K562 (cell line): ENCODE measurements at regions not wholly inside any gene's neighbourhood (a gene's known extent, or its start where the extent isn't known, plus 50 kb on each side); places are given as distances from the start of the nearest gene placed in this dataset.
A peak's percentile ranks its signal among the peaks of the same experiment; 100 is the strongest.

ENCODE experiments used
- ATAC-seq: fragments of 200-7000 bp; cut with Tn5 transposase; 3 replicates; pipeline ENCODE4 v1.9.1; 2020; ENCODE audit warnings: moderate library complexity
- BruUV-seq: library from RNA; stranded (reverse); fragments of 400-500 nt; replicated peaks from 2 replicates; lab custom pipeline; 2021; lab: Mats Ljungman, UMichigan
- CTCF ChIA-PET: fragments of 300-600 bp; formaldehyde crosslinking; extraction: SDS; loops from one replicate; lab custom pipeline; 2021; ENCODE audit warnings: low intra/inter-chr PET ratio; lab: Yijun Ruan, JAX
- POLR2A ChIA-PET: fragments of 300-600, 350-650 bp; sonication (Branson Sonifier 250); formaldehyde crosslinking; extraction: SDS; loops from one replicate; lab custom pipeline; 2021; ENCODE audit warnings: antibody characterized with exemption, inconsistent platforms; lab: Yijun Ruan, JAX
- DNase-seq, 4 experiments: peaks; one replicate each; pipeline versions ENCODE4 v3.0.0 to v3.0.0-alpha.2; 2011 to 2018; ENCODE audit warnings: low spot score in 3 of 4, mixed read lengths in 3 of 4; ENCODE audit errors: extremely low read depth in 1 of 4
- FAIRE-seq: peaks from 2 replicates; lab custom pipeline; 2011; peaks lifted over from hg19 to GRCh38; lab: Jason Lieb, UNC
- H2AFZ ChIP-seq: 2 replicates; pipeline ENCODE4 v1.6.0; 2011; ENCODE audit warnings: low read depth, low read length, control low read depth, inconsistent platforms
- H3K27ac ChIP-seq: fragments of 200-600 bp; 3 replicates; pipeline ENCODE4 v1.8.0; 2011; ENCODE audit warnings: low read depth, mild to moderate bottlenecking, control low read depth, inconsistent platforms, low read length, moderate library complexity, mixed read lengths; ENCODE audit errors: extremely low read depth
- H3K27me3 ChIP-seq, 2 experiments: fragments of 300-600 bp in 1 of 2; 2 replicates in 1 of 2; 3 replicates in 1 of 2; pipeline versions ENCODE4 v1.6.0 to v1.8.0; 2011; ENCODE audit warnings: inconsistent platforms in 2 of 2, low read length in 2 of 2, mild to moderate bottlenecking in 1 of 2, mixed read lengths in 1 of 2, moderate library complexity in 1 of 2; ENCODE audit not compliant: control insufficient read depth in 2 of 2, insufficient read depth in 2 of 2
- H3K36me3 ChIP-seq: fragments of 300-600 bp; 3 replicates; pipeline ENCODE4 v1.8.0; 2011; ENCODE audit warnings: mild to moderate bottlenecking, low read length, inconsistent platforms; ENCODE audit not compliant: control insufficient read depth, insufficient read depth
- H3K4me1 ChIP-seq, 2 experiments: fragments of 200-600 bp in 1 of 2; replicated peaks in 1 of 2; 2 replicates in 1 of 2; 3 replicates in 1 of 2; pipeline versions ENCODE4 v1.5.1 to v1.8.0; 2011; ENCODE audit warnings: inconsistent platforms in 2 of 2, low read length in 2 of 2, mild to moderate bottlenecking in 1 of 2, mixed read lengths in 1 of 2, moderate library complexity in 1 of 2; ENCODE audit not compliant: control insufficient read depth in 2 of 2, insufficient read depth in 2 of 2
- H3K4me2 ChIP-seq: 2 replicates; pipeline ENCODE4 v1.6.1; 2011; ENCODE audit warnings: low read length, control low read depth, inconsistent platforms, mixed read lengths; ENCODE audit not compliant: insufficient read depth
- H3K4me3 ChIP-seq: fragments of 200-600 bp; sonication (generic), shearing (Covaris generic); 2 replicates; pipeline ENCODE4 v1.5.1; 2016; ENCODE audit warnings: control low read depth, inconsistent platforms
- H3K79me2 ChIP-seq: fragments of 200-600 bp; 3 replicates; pipeline ENCODE4 v1.8.0; 2011; ENCODE audit warnings: low read length, inconsistent platforms; ENCODE audit not compliant: control insufficient read depth, insufficient read depth
- H3K9ac ChIP-seq, 2 experiments: 2 replicates each; pipeline versions ENCODE4 v1.6.0 to v1.6.1; 2011; ENCODE audit warnings: low read depth in 2 of 2, low read length in 2 of 2, control low read depth in 1 of 2, inconsistent platforms in 1 of 2, mild to moderate bottlenecking in 1 of 2, mixed read lengths in 1 of 2; ENCODE audit not compliant: insufficient read depth in 1 of 2
- H3K9me1 ChIP-seq: one replicate; pipeline ENCODE4 v1.6.0; 2011; ENCODE audit warnings: inconsistent platforms, mild to moderate bottlenecking, low read length, moderate library complexity; ENCODE audit not compliant: control insufficient read depth, insufficient read depth
- H3K9me3 ChIP-seq: replicated peaks from 2 replicates; pipeline ENCODE4 v1.5.1; 2011; ENCODE audit warnings: low read depth, low read length, inconsistent platforms; ENCODE audit not compliant: control insufficient read depth, insufficient read depth
- H4K20me1 ChIP-seq: replicated peaks from 2 replicates; pipeline ENCODE4 v1.6.1; 2011; ENCODE audit warnings: low read length, inconsistent platforms, mixed read lengths; ENCODE audit not compliant: control insufficient read depth, insufficient read depth
- FOXA3 ChIP-seq, 2 experiments: fragments of 450-650 bp in 1 of 2; sonication (generic) in 1 of 2; formaldehyde crosslinking; IDR thresholded peaks in 1 of 2; conservative IDR thresholded peaks in 1 of 2; 2 replicates each; pipeline versions ENCODE4 v1.4.0 to v1.8.0; 2020 to 2022; ENCODE audit warnings: mild to moderate bottlenecking in 2 of 2, missing genetic modification reagents in 1 of 2
- FOXK1 ChIP-seq: sonication (generic); formaldehyde crosslinking; IDR thresholded peaks from 2 replicates; pipeline ENCODE4 v1.8.0; 2022; ENCODE audit warnings: missing genetic modification reagents, mild to moderate bottlenecking, borderline replicate concordance
- GATAD2A ChIP-seq: fragments of 450-650 bp; IDR thresholded peaks from 2 replicates; pipeline ENCODE4 v1.6.1; 2017
- NFIC ChIP-seq: fragments of 450-650 bp; IDR thresholded peaks from 2 replicates; pipeline ENCODE4 v1.6.1; 2017; ENCODE audit warnings: mild to moderate bottlenecking, inconsistent platforms
- NRF1 ChIP-seq, 2 experiments: fragments of 450-650 bp; IDR thresholded peaks in 1 of 2; conservative IDR thresholded peaks in 1 of 2; 2 replicates each; pipeline ENCODE4 v1.6.1; 2014; ENCODE audit warnings: mild to moderate bottlenecking in 2 of 2
- SMC3 ChIP-seq: conservative IDR thresholded peaks from 2 replicates; pipeline ENCODE4 v1.6.1; 2011; ENCODE audit warnings: low read depth, low read length, improper control_type of control experiment; ENCODE audit not compliant: insufficient read depth
- ZBTB8A ChIP-seq: fragments of 450-650 bp; IDR thresholded peaks from 2 replicates; pipeline ENCODE4 v1.6.1; 2018; ENCODE audit warnings: mild to moderate bottlenecking, moderate library complexity; ENCODE audit not compliant: partially characterized antibody
- ZNF133 ChIP-seq: fragments of 250-450 bp; sonication (Bioruptor Pico); IDR thresholded peaks from 2 replicates; pipeline ENCODE4 v1.4.0; 2020; ENCODE audit warnings: mild to moderate bottlenecking
- ZNF217 ChIP-seq: sonication (generic); formaldehyde crosslinking; IDR thresholded peaks from 2 replicates; pipeline ENCODE4 v1.8.0; 2022; ENCODE audit warnings: mild to moderate bottlenecking, missing genetic modification reagents
- WGBS: fragments of 100-300 bp; shearing (Covaris generic); methylation state at CpG from one replicate; pipeline ENCODE4 v1.1.6; 2016; ENCODE audit warnings: low coverage, mixed read lengths; ENCODE audit not compliant: insufficient coverage; ENCODE audit errors: missing lambda C conversion rate; 5-methylcytosine and 5-hydroxymethylcytosine counted together
- in situ Hi-C: fragments of 300-500 bp; cut with MboI; formaldehyde crosslinking; loops from 4 replicates; pipeline ENCODE4 v1.15.0; 2018; ENCODE audit warnings: inconsistent platforms, mixed read lengths
- intact Hi-C: fragments of 100-400 bp; cut with micrococcal nuclease; formaldehyde crosslinking; loops from 2 replicates; pipeline ENCODE4 v1.14.2; 2022
- TF ChIP-seq, protein P1 (sequence below): fragments of 250-450 bp; sonication (Bioruptor Pico); IDR thresholded peaks from 2 replicates; pipeline ENCODE4 v1.4.0; 2020
- TF ChIP-seq, protein P2 (sequence below): fragments of 250-450 bp; sonication (Bioruptor Pico); IDR thresholded peaks from 2 replicates; pipeline ENCODE4 v1.5.0; 2022; ENCODE audit warnings: mild to moderate bottlenecking
- TF ChIP-seq, protein P3 (sequence below): fragments of 200-400 bp; formaldehyde crosslinking; IDR thresholded peaks from 2 replicates; pipeline ENCODE4 v1.6.1; 2017; ENCODE audit warnings: mild to moderate bottlenecking, low read depth, low read length, moderate library complexity

DNA sequence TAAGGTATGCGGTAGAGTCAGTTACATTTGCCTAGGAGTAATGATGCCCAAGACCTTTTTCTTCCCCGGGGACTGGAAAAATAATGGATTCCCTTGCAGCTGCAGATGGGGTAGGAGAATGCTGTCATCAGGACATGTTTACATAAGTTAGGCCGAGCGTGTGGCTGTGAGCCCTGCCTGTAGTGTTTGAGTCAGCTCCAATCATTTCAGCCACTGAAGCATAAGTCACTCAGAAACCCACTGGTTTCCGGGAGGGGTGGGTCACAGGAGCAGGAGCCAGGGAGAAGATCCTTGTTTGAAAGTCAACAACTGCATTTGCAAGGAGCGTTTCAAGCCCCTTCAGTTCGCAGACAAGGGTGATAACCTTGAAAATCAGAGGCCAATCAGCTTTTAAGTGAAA lies 562.3 kb downstream of the MCTP2 start (continued):
- TF ChIP-seq, protein P1, sequence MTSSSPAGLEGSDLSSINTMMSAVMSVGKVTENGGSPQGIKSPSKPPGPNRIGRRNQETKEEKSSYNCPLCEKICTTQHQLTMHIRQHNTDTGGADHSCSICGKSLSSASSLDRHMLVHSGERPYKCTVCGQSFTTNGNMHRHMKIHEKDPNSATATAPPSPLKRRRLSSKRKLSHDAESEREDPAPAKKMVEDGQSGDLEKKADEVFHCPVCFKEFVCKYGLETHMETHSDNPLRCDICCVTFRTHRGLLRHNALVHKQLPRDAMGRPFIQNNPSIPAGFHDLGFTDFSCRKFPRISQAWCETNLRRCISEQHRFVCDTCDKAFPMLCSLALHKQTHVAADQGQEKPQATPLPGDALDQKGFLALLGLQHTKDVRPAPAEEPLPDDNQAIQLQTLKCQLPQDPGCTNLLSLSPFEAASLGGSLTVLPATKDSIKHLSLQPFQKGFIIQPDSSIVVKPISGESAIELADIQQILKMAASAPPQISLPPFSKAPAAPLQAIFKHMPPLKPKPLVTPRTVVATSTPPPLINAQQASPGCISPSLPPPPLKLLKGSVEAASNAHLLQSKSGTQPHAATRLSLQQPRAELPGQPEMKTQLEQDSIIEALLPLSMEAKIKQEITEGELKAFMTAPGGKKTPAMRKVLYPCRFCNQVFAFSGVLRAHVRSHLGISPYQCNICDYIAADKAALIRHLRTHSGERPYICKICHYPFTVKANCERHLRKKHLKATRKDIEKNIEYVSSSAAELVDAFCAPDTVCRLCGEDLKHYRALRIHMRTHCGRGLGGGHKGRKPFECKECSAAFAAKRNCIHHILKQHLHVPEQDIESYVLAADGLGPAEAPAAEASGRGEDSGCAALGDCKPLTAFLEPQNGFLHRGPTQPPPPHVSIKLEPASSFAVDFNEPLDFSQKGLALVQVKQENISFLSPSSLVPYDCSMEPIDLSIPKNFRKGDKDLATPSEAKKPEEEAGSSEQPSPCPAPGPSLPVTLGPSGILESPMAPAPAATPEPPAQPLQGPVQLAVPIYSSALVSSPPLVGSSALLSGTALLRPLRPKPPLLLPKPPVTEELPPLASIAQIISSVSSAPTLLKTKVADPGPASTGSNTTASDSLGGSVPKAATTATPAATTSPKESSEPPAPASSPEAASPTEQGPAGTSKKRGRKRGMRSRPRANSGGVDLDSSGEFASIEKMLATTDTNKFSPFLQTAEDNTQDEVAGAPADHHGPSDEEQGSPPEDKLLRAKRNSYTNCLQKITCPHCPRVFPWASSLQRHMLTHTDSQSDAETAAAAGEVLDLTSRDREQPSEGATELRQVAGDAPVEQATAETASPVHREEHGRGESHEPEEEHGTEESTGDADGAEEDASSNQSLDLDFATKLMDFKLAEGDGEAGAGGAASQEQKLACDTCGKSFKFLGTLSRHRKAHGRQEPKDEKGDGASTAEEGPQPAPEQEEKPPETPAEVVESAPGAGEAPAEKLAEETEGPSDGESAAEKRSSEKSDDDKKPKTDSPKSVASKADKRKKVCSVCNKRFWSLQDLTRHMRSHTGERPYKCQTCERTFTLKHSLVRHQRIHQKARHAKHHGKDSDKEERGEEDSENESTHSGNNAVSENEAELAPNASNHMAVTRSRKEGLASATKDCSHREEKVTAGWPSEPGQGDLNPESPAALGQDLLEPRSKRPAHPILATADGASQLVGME (CRISPR knock-in tag): no peak
- TF ChIP-seq NRF1 (conservative IDR thresholded peaks at IDR 0.05 in 1 of 2, IDR thresholded peaks at IDR 0.05 in 1 of 2) (no peak), FOXA3 (CRISPR knock-in tag; conservative IDR thresholded peaks at IDR 0.05 in 1 of 2, IDR thresholded peaks at IDR 0.05 in 1 of 2) (peak in 1 of 2 experiments; percentile 39; a peak in 1 of 4 replicates)

DNA sequence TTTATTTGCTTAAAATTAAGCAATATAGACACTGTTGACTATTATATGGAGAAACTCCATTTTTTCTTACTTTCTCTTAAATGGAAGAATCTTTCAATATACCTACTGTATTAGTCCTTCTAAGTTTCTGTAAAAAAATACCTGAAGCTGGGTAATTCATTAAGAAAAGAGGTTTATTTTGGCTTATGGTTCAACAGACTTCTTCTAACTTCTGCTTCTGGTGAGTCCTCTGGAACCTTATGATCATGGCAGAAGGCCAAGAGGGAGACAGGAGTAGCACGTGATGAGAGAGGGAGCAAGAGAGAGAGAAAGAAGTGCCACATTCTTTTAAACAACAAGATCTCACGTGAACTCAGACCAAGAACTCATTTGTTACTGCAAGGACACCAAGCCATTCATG lies 573.3 kb downstream of the MCTP2 start:
- in situ Hi-C loops: no loop called here
- Histone ChIP-seq H3K9ac (no peak overlapping the region), H3K79me2 (no peaks in the 10 kb centered on the region), H3K4me2 (no peak overlapping the region), H3K27ac (no peak overlapping the region), H3K27me3 (peaks cover 2 to 3% of the 10 kb centered on the region in 2 experiments; a peak in 2 of 5 replicates), H4K20me1 (no peaks in the 10 kb centered on the region), H3K4me3 (no peak overlapping the region), H3K36me3 (no peaks in the 10 kb centered on the region), H3K9me3 (no peaks in the 10 kb centered on the region; the same call in 1 of the 2 replicates), H2AFZ (no peak overlapping the region), H3K9me1 (no peaks in the 10 kb centered on the region), H3K4me1 (no peaks in the 10 kb centered on the region)
- 0% methylated on average over 2 of the region's 2 CpGs for WGBS
- ChIA-PET CTCF (no interaction called here), POLR2A (no interaction called here)
- DNase-seq (no peak), ATAC-seq (no peak), FAIRE-seq (no peak)
- no TSS peak for BruUV-seq
- intact Hi-C loops: no loop called here
- TF ChIP-seq SMC3 (no peak), ZBTB8A (no peak), ZNF217 (no peak), FOXK1 (CRISPR knock-in tag) (no peak), GATAD2A (no peak), NFIC (peak; percentile 48), ZNF133 (CRISPR knock-in tag) (no peak)
- TF ChIP-seq, protein P2, sequence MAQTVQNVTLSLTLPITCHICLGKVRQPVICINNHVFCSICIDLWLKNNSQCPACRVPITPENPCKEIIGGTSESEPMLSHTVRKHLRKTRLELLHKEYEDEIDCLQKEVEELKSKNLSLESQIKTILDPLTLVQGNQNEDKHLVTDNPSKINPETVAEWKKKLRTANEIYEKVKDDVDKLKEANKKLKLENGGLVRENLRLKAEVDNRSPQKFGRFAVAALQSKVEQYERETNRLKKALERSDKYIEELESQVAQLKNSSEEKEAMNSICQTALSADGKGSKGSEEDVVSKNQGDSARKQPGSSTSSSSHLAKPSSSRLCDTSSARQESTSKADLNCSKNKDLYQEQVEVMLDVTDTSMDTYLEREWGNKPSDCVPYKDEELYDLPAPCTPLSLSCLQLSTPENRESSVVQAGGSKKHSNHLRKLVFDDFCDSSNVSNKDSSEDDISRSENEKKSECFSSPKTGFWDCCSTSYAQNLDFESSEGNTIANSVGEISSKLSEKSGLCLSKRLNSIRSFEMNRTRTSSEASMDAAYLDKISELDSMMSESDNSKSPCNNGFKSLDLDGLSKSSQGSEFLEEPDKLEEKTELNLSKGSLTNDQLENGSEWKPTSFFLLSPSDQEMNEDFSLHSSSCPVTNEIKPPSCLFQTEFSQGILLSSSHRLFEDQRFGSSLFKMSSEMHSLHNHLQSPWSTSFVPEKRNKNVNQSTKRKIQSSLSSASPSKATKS (CRISPR knock-in tag): no peak
- TF ChIP-seq, protein P3, sequence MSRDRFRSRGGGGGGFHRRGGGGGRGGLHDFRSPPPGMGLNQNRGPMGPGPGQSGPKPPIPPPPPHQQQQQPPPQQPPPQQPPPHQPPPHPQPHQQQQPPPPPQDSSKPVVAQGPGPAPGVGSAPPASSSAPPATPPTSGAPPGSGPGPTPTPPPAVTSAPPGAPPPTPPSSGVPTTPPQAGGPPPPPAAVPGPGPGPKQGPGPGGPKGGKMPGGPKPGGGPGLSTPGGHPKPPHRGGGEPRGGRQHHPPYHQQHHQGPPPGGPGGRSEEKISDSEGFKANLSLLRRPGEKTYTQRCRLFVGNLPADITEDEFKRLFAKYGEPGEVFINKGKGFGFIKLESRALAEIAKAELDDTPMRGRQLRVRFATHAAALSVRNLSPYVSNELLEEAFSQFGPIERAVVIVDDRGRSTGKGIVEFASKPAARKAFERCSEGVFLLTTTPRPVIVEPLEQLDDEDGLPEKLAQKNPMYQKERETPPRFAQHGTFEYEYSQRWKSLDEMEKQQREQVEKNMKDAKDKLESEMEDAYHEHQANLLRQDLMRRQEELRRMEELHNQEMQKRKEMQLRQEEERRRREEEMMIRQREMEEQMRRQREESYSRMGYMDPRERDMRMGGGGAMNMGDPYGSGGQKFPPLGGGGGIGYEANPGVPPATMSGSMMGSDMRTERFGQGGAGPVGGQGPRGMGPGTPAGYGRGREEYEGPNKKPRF: no peak
